Breast epithelium (tissue), 4 donors: ENCODE measurements at regions not wholly inside any gene's neighbourhood (a gene's known extent, or its start where the extent isn't known, plus 50 kb on each side); places are given as distances from the start of the nearest gene placed in this dataset.

ENCODE experiments used
- DNase-seq, 2 donors: peaks; one replicate each; pipeline ENCODE4 v3.0.0-alpha.2; 2019; ENCODE audit warnings: low spot score in 2 of 2
- H3K27ac ChIP-seq, 2 donors: fragments of 200-600 bp; sonication (generic) in 1 of 2; one replicate each; pipeline ENCODE4 v1.5.1; 2016 to 2019; ENCODE audit warnings: mild to moderate bottlenecking in 1 of 2
- H3K27me3 ChIP-seq, 2 donors: fragments of 200-600 bp; sonication (generic) in 1 of 2; one replicate each; pipeline versions ENCODE4 v1.5.1 to v1.6.0; 2017 to 2019; ENCODE audit warnings: control low read depth in 1 of 2, mild to moderate bottlenecking in 1 of 2
- H3K36me3 ChIP-seq: fragments of 200-600 bp; one replicate; pipeline ENCODE4 v1.5.1; 2019
- H3K4me1 ChIP-seq, 2 donors: fragments of 200-600 bp; sonication (generic); one replicate each; pipeline ENCODE4 v1.5.1; 2016 to 2019; ENCODE audit warnings: control low read depth in 1 of 2
- H3K4me3 ChIP-seq, 3 donors: fragments of 200-600 bp; sonication (generic); 1 replicate in 2 of 3; 2 replicates in 1 of 3; pipeline ENCODE4 v1.5.1; 2016 to 2019; ENCODE audit warnings: mild to moderate bottlenecking in 3 of 3, moderate library complexity in 2 of 3
- H3K9me3 ChIP-seq, 2 donors: fragments of 200-600 bp; sonication (generic) in 1 of 2; one replicate each; pipeline ENCODE4 v1.5.1; 2016 to 2019; ENCODE audit warnings: control low read depth in 1 of 2
- CTCF ChIP-seq, 3 donors: fragments of 450-650 bp; IDR thresholded peaks; one replicate each; pipeline ENCODE4 v1.5.1; 2016 to 2017; ENCODE audit warnings: antibody characterized with exemption in 3 of 3, mild to moderate bottlenecking in 3 of 3, moderate library complexity in 3 of 3
- POLR2A ChIP-seq: fragments of 450-650 bp; IDR thresholded peaks from one replicate; pipeline ENCODE4 v1.6.1; 2016; ENCODE audit warnings: antibody characterized with exemption, mild to moderate bottlenecking, moderate library complexity
- POLR2AphosphoS5 ChIP-seq, 3 donors: sonication (generic); formaldehyde crosslinking; IDR thresholded peaks; one replicate each; pipeline ENCODE4 v1.6.1; 2017; ENCODE audit warnings: antibody characterized with exemption in 3 of 3
- intact Hi-C: fragments of 100-400 bp; cut with DNase I; formaldehyde crosslinking; loops from one replicate; pipeline ENCODE4 v1.15.1; 2023; ENCODE audit warnings: low total_unique reads

- Histone ChIP-seq H3K4me3 (no peak overlapping the region), H3K9me3 (no peaks in the 10 kb centered on the region), H3K27me3 (no peaks in the 10 kb centered on the region), H3K27ac (no peak overlapping the region), H3K4me1 (no peaks in the 10 kb centered on the region), H3K36me3 (no peaks in the 10 kb centered on the region)
- no peak for DNase-seq
- intact Hi-C loops, result no loop called here
- TF ChIP-seq POLR2A (no peak), POLR2AphosphoS5 (IDR thresholded peaks at IDR 0.05) (no peak), CTCF (IDR thresholded peaks at IDR 0.05) (peak in 1 of 3 donors; percentile 32)
Observed at GRCh38 chr16:64089697-64090096, 1032.2 kb downstream of the CDH11 start.

- no peak for DNase-seq
- H3K27ac ChIP-seq, result no peak overlapping the region
- H3K27me3 ChIP-seq, result no peaks in the 10 kb centered on the region
- intact Hi-C loops, result no loop called here
- H3K9me3 ChIP-seq, result no peaks in the 10 kb centered on the region
- TF ChIP-seq POLR2AphosphoS5 (IDR thresholded peaks at IDR 0.05), result no peak
- no peak for TF ChIP-seq CTCF (IDR thresholded peaks at IDR 0.05)
- H3K4me1 ChIP-seq, result no peaks in the 10 kb centered on the region
- no peak overlapping the region for H3K4me3 ChIP-seq
- no peaks in the 10 kb centered on the region for H3K36me3 ChIP-seq
Observed at GRCh38 chr16:64088838-64089237, 1033.0 kb downstream of the CDH11 start.

GRCh38 chr16:64085296-64085695 lies 1036.6 kb downstream of the CDH11 start:
- intact Hi-C loops, result no loop called here
- H3K27me3 ChIP-seq, result no peaks in the 10 kb centered on the region
- no peak for TF ChIP-seq POLR2A
- no peak for TF ChIP-seq POLR2AphosphoS5 (IDR thresholded peaks at IDR 0.05)
- TF ChIP-seq CTCF (IDR thresholded peaks at IDR 0.05), result no peak
- DNase-seq, result no peak
- H3K4me3 ChIP-seq, result no peak overlapping the region
- no peaks in the 10 kb centered on the region for H3K36me3 ChIP-seq
- no peaks in the 10 kb centered on the region for H3K4me1 ChIP-seq
- no peak overlapping the region for H3K27ac ChIP-seq
- H3K9me3 ChIP-seq, result no peaks in the 10 kb centered on the region

- no peak for DNase-seq
- TF ChIP-seq CTCF (IDR thresholded peaks at IDR 0.05) (no peak), POLR2A (no peak), POLR2AphosphoS5 (IDR thresholded peaks at IDR 0.05) (no peak)
- H3K36me3 ChIP-seq, result no peaks in the 10 kb centered on the region
- H3K4me3 ChIP-seq, result no peak overlapping the region
- H3K27me3 ChIP-seq, result no peaks in the 10 kb centered on the region
- H3K4me1 ChIP-seq, result no peaks in the 10 kb centered on the region
- H3K9me3 ChIP-seq, result no peaks in the 10 kb centered on the region
- intact Hi-C loops, result no loop called here
- no peak overlapping the region for H3K27ac ChIP-seq
Observed at GRCh38 chr16:64084706-64085105, 1037.2 kb downstream of the CDH11 start.

GRCh38 chr16:64083428-64084129 lies 1038.3 kb downstream of the CDH11 start:
- Histone ChIP-seq H3K9me3 (no peaks in the 10 kb centered on the region), H3K4me1 (no peaks in the 10 kb centered on the region), H3K27ac (no peak overlapping the region), H3K27me3 (no peaks in the 10 kb centered on the region), H3K4me3 (no peak overlapping the region), H3K36me3 (no peaks in the 10 kb centered on the region)
- DNase-seq, result no peak
- no peak for TF ChIP-seq CTCF (IDR thresholded peaks at IDR 0.05)
- no peak for TF ChIP-seq POLR2A
- intact Hi-C loops, result no loop called here
